ENCODE measurements at regions not wholly inside any gene's neighbourhood (a gene's known extent, or its start where the extent isn't known, plus 50 kb on each side); places are given as distances from the start of the nearest gene placed in this dataset.

GRCh38 chr2:226115102-226115831 is 684.4 kb downstream of the IRS1 start:
- no peak overlapping the region for H3K4me3 ChIP-seq (replicated peaks; ENCODE audit: insufficient read depth, low read length)
- no peaks in the 10 kb centered on the region for H3K27me3 ChIP-seq (ENCODE audit: insufficient read depth, poor library complexity, severe bottlenecking)
- peak in 1 of 2 experiments; percentile 52 for DNase-seq (ENCODE audit: low read depth in 1 of 2, low spot score in 1 of 2)
- H3K27ac ChIP-seq (replicated peaks): no peak overlapping the region
- TF ChIP-seq SPI1 (IDR thresholded peaks at IDR 0.05; ENCODE audit: borderline replicate concordance, low read depth) (no peak), GABPA (IDR thresholded peaks at IDR 0.05; ENCODE audit: low read depth) (no peak), CTCF (IDR thresholded peaks at IDR 0.05; ENCODE audit: insufficient read depth, low read length) (no peak), REST (IDR thresholded peaks at IDR 0.05; ENCODE audit: insufficient replicate concordance, low read depth) (no peak), POLR2AphosphoS5 (IDR thresholded peaks at IDR 0.05; ENCODE audit: low read depth) (no peak)

GRCh38 chr2:226114436-226114835 is 685.2 kb downstream of the IRS1 start:
- Histone ChIP-seq H3K27me3 (ENCODE audit: insufficient read depth, poor library complexity, severe bottlenecking) (no peaks in the 10 kb centered on the region), H3K4me3 (replicated peaks; ENCODE audit: insufficient read depth, low read length) (no peak overlapping the region), H3K27ac (replicated peaks) (no peak overlapping the region)
- no peak for TF ChIP-seq POLR2AphosphoS5 (IDR thresholded peaks at IDR 0.05; ENCODE audit: low read depth)
- no peak for TF ChIP-seq GABPA (IDR thresholded peaks at IDR 0.05; ENCODE audit: low read depth)
- TF ChIP-seq REST (IDR thresholded peaks at IDR 0.05; ENCODE audit: insufficient replicate concordance, low read depth): no peak
- no peak for TF ChIP-seq CTCF (IDR thresholded peaks at IDR 0.05; ENCODE audit: insufficient read depth, low read length)
- TF ChIP-seq SPI1 (IDR thresholded peaks at IDR 0.05; ENCODE audit: borderline replicate concordance, low read depth): no peak
- DNase-seq (ENCODE audit: low read depth in 1 of 2, low spot score in 1 of 2): no peak

GRCh38 chr2:226098861-226099745 is 699.6 kb downstream of the NYAP2 start:
- no peak for DNase-seq (ENCODE audit: low read depth in 1 of 2, low spot score in 1 of 2)
- Histone ChIP-seq H3K27ac (replicated peaks) (no peak overlapping the region), H3K27me3 (ENCODE audit: insufficient read depth, poor library complexity, severe bottlenecking) (no peaks in the 10 kb centered on the region), H3K4me3 (replicated peaks; ENCODE audit: insufficient read depth, low read length) (no peak overlapping the region)
- TF ChIP-seq REST (IDR thresholded peaks at IDR 0.05; ENCODE audit: insufficient replicate concordance, low read depth) (no peak), SPI1 (IDR thresholded peaks at IDR 0.05; ENCODE audit: borderline replicate concordance, low read depth) (no peak)
